NCI-H1105 treated with DMSO at 0.1 percent for 48 hours (cell line): ENCODE measurements at regions not wholly inside any gene's neighbourhood (a gene's known extent, or its start where the extent isn't known, plus 50 kb on each side); places are given as distances from the start of the nearest gene placed in this dataset.

Experiments used
- DNase-seq: peaks from one replicate; lab custom pipeline; 2025; lab: John Stamatoyannopoulos, UW

DNA sequence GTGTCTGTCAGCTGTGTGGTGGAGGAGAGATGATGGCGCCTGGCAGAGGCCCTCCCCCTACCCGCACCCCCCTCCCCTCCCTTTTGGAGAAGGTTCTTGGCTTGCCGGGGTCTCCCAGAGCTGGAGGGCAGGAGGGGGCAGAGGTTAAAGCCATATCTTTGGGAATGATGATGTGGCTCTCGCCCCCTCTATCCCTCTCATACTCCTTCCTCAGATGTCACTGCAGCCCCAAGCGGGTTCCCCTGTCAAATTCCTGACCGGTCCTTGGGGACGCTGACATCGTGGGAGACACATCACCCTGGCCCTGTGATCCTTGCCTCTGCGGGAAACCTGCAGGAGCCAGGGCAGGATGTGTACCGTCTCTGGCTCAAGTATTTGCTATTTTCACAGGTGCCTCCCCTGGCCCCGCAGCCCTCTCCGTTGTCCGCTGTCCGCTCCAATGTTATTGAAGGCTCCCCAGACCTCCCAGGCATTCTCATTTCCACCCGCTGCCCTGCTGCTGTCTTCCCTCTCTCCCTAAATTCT is 109.5 kb downstream of the FOXD1 start:
- DNase-seq, result no peak

DNA sequence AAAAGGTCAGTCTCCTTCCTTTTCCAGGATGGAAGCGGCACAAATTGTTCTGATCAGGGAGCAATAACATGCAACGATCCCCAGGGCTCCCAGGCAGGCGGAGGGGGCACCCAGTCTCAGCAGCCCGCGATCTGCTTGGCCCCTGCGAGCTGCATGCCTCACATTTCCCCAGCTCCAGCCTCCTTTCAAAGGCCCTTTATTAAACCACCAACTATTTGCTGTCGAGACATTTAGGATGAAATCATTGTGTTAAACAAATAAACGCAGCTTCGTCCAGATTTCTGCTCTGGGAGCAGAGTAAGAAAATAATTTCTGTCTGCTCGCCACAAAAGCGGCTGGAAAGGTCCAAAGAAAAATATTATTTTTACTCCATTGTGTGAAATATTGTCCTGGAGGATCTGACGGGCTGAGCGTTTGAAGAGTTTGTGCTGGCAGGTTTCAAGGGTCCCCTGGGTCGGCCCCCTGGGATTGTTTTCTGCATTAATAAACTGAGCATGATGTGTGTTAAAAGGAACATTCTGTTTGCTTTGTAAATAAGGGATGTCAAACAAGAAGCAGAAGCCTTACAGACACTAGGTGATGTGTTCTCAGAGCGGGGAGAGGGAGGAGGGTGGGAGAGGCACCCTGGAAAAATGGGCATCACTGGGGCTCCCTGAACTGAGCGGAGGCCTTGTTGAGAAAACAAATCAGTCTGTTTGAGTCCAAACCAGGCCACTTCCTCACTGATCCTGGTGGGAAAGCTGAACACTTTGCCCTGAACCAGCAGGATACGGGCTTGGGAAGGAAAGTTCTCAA is 110.1 kb downstream of the FOXD1 start:
- no peak for DNase-seq

DNA sequence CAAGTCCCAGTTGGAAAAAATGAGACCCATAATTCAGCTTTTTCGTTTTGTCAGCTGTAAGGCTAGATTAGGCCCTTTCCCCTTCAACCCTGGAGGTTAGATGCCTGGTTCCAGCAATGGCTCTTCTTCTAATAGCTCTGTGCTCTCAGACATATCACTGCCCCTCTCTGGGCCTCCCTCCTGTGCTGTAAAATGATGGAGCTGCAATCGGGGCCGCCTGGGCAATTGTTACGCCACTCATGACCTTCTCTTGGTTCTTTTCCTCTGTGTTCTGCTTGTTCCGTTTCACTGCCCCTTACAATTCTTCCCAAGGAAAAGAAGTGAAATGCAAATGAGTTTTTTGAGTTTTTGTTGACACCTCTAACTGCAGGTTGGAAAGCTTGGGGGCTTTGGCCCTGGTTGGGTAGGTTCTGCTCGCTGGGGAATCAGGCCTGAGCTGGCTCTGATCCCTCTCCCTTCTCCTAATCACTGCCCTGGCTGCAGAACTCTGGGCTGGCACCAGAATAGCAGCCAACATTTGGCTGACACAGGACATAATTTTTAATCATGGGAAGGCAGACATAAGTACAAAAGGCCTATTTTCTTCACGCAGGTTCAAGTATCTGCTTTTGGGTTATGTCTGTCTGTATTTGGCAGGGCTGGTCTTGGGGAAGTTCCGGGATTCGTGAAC is 110.9 kb downstream of the FOXD1 start:
- DNase-seq, result no peak

DNA sequence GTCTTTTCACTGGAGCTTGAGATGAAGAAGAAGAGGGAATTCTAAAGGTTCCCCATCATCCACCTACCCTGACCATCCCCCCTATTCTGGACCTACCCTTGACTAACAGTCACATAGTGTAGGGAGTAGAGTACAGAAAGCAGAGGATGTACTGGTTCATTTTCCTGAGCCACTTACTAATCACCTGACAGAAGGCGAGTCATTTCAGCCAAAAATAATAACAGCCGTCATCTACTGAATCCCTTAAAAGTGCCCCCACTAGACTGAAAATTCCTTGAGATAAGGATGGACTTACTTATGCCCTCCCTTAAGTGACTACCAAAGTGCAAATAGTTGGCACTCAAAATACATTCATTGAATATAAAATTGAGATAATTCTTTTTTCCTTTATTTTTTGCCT is 112.2 kb downstream of the FOXD1 start:
- DNase-seq, result no peak

DNA sequence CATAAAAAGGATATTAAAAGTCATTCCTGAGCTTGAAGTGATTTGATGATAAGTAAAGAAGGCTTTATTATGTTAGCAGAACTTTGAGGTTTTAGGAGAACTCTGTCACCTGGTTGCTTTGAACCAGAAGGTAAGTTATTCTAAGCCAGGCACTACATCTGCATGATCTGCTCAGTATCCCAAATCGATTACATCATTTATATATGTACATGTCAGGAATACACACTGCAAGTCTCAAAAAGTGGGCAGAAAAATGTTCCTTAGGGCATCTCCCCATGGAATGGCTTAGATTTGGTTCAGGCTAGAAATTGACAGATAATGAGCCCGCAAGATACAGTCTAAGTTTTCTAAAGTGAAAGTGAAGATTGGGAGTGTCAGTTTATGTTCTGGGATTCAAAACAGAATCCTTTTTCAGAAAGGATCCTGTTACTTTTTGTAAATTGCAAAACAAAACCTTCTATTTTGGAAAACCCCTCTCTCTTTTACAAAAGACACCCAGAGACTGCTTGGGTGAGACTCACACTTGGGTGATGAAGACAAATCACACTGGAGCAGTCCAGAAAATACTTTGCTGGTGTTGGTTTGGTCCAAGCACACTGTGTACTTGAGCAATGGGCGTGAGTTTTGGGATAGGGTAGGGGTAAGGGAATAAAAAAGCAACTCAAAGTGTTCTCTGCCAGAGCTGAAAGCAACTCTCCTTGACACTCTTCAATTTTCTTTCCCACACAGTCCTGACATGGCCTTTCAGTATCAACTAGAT is 114.5 kb downstream of the FOXD1 start:
- no peak for DNase-seq

DNA sequence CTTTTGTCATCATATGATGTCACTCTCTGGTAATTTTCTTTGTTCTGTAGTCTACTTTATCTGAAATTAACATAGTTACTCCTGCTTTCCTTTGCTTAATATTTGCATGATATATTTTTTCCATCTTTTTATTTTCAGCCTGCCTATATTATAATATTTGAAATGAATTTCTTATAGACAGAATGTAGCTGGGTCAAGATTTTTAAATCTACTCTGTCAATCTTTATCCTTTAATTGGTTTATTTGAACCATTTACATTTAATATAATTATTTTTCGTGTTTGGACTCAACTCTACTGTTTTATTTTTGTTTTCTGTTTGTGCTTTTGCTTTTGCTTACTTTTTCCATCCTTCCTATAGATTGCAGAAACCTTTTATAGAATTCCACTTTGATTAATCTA is 118.0 kb downstream of the FOXD1 start:
- no peak for DNase-seq

DNA sequence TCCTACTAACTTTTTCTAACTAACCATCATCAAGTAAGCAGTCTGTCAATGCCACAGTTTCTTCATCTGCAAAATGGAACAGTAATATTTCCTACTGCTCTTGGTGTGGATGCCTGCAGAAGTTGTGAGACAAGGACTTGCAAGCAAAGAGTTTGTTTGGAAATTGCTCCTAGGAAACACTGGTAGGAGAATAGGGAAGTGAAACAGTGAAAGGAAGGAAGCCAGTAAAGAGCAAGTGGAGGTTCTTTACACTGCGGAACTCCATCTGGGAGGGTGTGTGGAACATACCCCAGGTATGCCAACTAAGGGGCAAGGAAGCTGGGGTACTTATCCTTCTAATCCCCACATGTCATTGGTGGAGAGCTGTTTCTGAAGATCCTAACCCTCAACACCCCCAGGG is 119.9 kb downstream of the FOXD1 start:
- no peak for DNase-seq

DNA sequence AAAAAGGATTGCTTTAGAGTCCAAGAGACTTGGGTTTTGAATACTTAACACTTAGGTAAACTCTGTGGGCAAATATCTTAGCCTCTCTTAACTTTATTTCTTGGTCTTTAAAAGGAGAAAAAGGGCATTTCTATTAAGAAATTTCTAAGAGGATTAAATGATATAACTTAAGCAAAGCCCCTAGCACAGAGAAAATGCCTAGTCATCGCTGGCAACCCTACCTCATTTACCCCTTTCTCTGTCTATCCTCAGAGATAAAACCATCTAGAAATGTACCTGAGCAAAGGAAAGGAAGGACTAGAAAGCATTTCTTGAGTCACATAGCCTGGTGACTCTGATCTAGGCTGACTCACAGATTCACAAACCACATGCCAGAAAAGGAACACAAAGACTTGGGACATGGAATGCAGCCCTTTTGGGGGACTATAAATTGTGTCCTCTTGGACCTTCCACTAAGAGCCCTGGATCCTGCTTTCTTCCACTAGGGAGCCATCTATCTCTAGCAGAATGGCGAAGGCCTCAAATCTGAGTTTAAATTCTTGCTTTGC is 120.6 kb downstream of the FOXD1 start:
- DNase-seq, result no peak

DNA sequence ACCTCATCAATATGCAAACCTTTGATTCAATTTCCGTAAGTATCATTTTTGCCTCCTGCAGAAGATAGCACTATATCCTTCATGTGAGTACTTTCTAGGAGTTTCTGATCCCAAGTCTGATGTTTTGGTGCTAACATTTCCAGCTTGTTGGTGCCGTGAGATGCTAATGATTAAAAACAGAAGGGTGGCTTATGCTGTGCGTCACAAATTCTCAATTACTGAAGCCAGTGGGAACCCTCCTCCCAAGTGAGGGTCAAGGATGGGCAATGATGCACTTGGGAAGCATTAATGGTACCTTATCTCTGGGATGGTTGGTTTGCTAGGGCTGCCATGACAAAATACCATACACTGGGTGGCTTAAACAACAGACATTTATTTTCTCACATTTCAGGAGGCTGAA is 123.0 kb downstream of the FOXD1 start:
- DNase-seq, result no peak

DNA sequence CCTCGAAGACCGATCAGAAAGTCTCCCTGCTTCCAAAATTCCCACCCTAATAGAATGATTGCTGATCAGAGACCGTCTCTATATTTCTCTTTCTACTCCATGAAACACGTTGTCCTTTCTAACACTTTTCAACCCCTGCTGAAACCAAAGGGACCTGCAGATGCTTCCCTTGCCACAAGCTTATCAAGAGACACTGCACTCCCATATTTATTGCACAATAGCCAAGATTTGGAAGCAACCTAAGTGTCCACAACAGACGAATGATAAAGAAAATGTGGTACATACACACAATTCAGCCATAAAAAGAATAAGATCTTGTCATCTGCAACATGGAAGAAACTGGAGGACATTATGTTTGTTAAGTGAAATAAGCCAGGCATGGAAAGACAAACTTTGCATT is 125.1 kb downstream of the FOXD1 start:
- no peak for DNase-seq

DNA sequence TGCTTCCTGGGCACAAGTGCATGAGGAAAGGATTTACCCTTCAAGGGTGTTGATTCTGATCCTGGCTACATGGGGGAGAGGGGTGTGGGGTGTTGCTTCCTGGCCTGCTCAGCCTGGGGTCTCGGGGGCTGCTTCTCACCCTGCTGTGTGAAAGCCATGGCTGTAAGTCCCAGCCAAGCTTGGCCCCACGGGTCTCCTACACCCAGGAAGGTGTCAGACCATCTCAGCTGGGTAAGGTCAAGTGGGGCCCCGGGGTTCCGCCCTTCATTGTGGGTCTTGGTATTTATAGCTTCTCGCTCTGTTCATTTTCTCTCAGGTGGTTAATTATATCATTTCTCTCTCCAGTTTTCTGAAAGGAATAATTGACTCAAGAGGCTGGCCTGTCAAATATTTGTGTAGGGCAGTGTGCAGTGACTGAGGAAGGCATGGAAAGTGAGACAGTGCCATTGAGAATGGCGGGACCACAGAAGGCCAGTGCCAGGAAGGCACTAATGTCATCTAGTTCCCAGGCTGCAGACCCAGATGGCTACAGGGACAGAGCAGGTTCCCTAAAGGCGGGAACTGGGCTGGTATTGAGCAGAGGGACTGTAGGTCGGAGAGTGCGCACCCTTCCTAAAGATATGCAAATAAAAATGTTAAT is 126.0 kb downstream of the FOXD1 start:
- no peak for DNase-seq

DNA sequence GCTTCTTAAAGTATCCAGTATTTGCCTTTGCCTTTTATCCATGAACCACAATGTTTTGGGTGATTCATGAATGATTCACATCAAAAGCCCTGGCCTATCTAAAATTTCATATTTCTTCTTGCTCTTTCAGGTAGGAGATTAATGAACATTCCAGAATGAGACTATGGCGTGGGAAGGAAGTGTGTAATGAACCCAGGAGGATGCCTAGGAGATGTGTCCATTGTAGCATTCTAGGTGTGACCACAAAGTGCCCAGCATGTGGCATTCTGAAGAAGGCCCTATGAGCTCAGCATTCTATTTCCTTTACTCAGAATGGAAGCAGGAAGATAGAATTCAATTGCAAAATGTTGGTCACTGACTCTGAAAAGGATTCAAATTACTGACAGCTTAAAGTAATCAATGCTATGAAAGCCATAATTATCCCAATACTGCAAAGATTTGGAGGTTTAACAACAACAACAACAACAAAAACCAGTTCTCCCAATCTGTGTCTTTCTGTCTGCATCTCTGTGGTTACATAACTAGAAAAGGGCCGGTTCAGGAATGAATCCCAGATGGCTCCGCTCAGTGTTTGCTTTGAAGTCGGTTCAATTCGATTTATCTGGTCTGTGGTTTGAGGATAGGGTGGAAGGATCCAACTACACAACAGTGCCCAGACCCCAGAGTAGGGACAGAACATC is 126.7 kb downstream of the FOXD1 start:
- no peak for DNase-seq

DNA sequence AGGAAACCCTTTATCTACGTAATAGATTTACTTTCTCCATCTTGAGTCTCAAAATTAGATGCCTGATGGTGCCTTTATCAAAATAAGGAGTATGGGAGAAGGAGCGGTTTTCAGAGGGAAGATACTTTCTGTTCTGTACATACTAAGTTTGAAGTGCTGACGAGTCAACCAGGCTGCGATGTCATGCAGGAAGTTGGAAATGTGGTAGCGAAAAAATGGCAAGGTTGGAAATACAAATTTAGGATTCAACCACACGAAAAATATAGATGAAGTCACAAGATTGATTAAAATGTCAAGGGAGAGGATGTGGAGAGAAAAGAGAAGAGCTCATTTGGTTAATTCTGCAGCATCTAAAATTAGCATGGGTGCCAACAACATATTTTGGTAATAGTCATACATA is 129.5 kb downstream of the FOXD1 start:
- no peak for DNase-seq

DNA sequence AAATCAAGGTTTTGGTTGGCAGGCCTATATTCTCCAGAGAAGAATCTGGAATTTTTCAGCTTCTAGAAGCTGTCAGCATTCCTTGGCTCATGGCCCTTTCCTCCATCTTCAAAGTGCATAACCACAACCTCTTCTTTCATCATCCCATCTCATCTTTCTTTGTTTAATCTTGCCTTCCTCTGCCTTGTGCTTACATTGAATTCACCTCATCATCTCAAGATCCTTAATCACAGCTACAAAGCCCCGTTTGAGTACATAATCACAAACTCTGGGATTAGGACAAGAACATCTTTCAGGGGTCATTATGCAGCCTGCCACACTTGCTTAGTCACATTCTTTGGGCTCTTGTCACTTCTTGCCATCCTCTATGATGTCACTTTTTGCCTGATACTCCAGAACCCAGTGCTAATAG is 130.3 kb downstream of the FOXD1 start:
- DNase-seq, result no peak

DNA sequence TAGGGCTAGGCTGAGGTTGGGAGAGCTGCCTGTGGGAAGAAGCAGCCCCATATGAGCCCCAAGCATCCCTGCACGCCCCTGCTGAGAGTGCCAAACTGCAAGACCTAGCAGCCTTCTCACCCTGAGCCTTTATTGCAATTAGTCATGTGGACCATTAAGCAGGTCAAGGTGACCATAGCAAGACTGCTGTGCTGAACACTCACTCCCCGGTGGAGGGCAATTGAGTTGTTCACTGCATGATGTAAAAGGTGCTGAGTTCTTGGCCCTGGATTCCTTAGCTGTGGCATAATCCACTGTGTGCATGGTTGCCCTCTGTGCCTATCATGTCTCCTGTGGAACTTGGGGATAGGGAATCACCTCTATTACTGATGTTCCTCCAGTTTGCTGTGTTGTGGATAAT is 131.1 kb downstream of the FOXD1 start:
- DNase-seq, result no peak

DNA sequence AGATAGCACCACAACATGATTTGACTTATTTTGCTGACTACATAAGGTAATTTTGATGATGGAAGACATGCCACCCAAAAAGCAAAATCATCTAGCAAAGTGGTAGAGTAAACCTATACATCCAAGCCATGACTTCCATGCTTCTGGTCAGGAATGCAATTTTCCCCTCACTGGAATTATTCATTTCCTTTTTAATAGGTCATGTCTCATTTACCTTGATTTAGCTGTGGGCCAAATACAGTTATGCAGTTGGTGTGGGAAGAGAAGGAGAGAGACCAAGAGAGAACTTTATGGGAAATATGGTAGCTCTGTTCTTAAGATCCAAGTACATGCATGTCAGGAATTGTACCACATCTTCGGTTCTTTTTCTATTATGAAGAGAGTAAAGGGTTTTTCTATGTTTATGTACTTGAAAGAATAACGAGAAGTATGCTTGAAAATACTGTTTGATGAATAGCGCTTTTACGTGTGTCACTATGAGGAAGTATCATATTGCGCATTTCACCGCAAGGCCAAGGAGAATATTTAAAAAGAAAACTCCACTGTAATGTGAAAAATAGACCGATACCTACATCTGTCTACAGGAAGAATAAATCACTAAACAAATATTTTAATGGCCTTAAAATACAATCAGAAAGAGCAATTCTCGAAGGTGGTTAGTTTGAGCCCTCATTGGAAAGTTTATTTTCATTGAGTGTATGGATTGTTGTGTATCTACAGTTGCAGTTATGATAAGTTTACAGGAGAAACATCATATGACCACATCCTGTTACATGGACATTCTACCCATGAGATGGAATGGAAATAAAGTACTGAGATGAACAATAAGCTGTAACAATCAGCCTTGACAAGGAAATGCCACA is 134.0 kb downstream of the FOXD1 start:
- no peak for DNase-seq

DNA sequence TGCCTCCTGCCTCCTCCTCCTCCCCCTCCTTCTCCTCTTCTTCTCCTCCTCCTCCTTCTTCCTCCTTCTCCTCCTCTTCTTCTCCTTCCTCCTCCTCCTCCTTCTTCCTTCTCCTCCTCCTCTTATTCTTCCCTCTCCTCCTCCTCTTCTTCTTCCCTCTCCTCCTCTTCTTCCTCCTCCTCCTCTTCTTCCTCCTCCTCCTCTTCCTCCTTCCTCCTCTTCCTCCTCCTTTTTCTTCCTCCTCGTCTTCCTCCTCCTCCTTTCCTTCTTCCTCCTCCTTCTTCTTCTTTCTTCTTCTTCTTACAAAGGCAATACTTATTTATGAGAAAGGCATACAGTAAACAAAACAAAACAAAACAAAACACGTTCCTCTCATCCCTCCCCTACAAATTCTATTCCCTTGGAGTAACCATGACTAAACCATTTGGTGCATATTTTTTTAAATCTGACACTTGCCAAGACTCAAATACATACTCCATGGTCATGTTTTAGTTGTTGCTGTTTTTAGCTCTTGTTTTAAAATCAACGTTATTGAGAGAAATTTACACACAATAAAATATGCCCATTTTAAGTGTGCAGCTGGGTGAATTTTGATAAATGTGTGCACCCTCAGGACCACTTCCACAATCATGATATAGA is 135.6 kb downstream of the FOXD1 start:
- DNase-seq, result no peak

DNA sequence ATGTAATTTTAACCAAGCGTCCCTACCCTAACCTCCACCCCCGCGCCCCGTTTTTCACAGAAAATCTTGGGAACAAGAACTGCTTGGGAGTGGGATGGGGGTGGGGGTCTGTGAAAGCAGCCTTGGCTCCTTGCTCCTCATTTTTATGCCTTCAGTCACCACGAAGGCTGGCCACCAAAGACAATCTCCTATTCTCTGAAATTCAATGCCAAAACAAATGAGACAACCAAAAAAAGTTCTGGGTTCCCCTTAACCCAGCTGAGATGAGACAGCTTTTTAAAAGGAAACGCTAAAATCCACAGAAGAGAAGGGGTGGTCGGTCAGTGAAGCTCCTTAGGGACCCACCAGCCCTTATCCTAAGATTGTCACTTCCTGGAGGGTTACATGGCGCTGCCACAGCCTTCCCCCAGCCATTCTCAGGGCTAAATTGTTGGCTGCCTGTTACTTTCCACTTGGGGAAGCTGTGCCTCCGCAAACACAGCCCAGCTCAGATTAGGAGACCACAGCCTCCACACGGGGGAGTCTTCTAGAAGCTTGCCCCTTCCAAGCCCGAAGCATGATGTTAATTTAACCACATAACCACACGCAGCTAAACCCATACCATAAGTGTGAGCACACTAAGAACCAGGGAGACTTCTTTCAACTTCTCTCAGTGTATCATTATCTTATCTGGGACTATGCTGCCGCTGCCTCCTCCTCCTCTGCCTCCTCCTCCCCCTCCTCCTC is 136.3 kb downstream of the FOXD1 start:
- DNase-seq, result no peak
